Prostate gland (tissue), 2 donors: ENCODE measurements at regions not wholly inside any gene's neighbourhood (a gene's known extent, or its start where the extent isn't known, plus 50 kb on each side); places are given as distances from the start of the nearest gene placed in this dataset.
"Not testable (repeated sequence)": the region's sequence is repeated elsewhere in the genome, so short reads cannot be mapped to it uniquely, and the experiment has no call there.

ENCODE experiments used
- DNase-seq: peaks from one replicate; pipeline ENCODE4 v3.0.0-alpha.2; 2019; ENCODE audit warnings: low spot score
- H3K27ac ChIP-seq, 2 donors: fragments of 200-600 bp; sonication (generic); 2 replicates each; pipeline ENCODE4 v1.5.1; 2017 to 2019
- H3K27me3 ChIP-seq: fragments of 200-600 bp; sonication (generic); replicated peaks from 2 replicates; pipeline ENCODE4 v1.5.1; 2019; ENCODE audit not compliant: insufficient read depth
- H3K36me3 ChIP-seq, 2 donors: fragments of 200-600 bp; sonication (generic); 1 replicate in 1 of 2; 2 replicates in 1 of 2; pipeline versions ENCODE4 v1.5.1 to v1.8.1; 2017 to 2019
- H3K4me1 ChIP-seq: fragments of 200-600 bp; sonication (generic); replicated peaks from 2 replicates; pipeline ENCODE4 v1.5.1; 2019
- H3K4me3 ChIP-seq, 2 donors: fragments of 200-600 bp; sonication (generic); 2 replicates each; pipeline ENCODE4 v1.5.1; 2017 to 2019
- H3K9me3 ChIP-seq: fragments of 200-600 bp; sonication (generic); 2 replicates; pipeline ENCODE4 v1.5.1; 2017
- CTCF ChIP-seq, 4 experiments: fragments of 200-600 bp in 2 of 4; fragments of 450-650 bp in 2 of 4; sonication (generic) in 2 of 4; IDR thresholded peaks; 1 replicate in 3 of 4; 2 replicates in 1 of 4; pipeline ENCODE4 v1.5.1; 2016 to 2019; ENCODE audit warnings: antibody characterized with exemption in 4 of 4, mild to moderate bottlenecking in 2 of 4, moderate library complexity in 2 of 4
- POLR2A ChIP-seq: fragments of 450-650 bp; IDR thresholded peaks from one replicate; pipeline ENCODE4 v1.6.1; 2016; ENCODE audit warnings: antibody characterized with exemption, mild to moderate bottlenecking
- POLR2AphosphoS5 ChIP-seq: sonication (generic); formaldehyde crosslinking; IDR thresholded peaks from one replicate; pipeline ENCODE4 v1.6.1; 2017; ENCODE audit warnings: antibody characterized with exemption
- WGBS: methylation state at CpG from one replicate; pipeline ENCODE4 v1.1.5; 2018; 5-methylcytosine and 5-hydroxymethylcytosine counted together
- intact Hi-C: fragments of 100-400 bp; cut with DNase I; formaldehyde crosslinking; loops from one replicate; pipeline ENCODE4 v1.14.2; 2022

GRCh38 chr2:60347781-60348180 lies 205.7 kb downstream of the BCL11A start:
- H3K27me3 ChIP-seq = no peaks in the 10 kb centered on the region
- no peak overlapping the region for H3K27ac ChIP-seq
- no peak for TF ChIP-seq POLR2AphosphoS5
- TF ChIP-seq POLR2A = no peak
- TF ChIP-seq CTCF (IDR thresholded peaks at IDR 0.05) = no peak
- H3K36me3 ChIP-seq = no peaks in the 10 kb centered on the region
- intact Hi-C loops = no loop called here
- no peak overlapping the region for H3K4me3 ChIP-seq
- no peaks in the 10 kb centered on the region for H3K9me3 ChIP-seq
- H3K4me1 ChIP-seq = no peaks in the 10 kb centered on the region
- WGBS = 83% methylated on average over 5 of the region's 5 CpGs
- DNase-seq = no peak

GRCh38 chr2:60342491-60342890 lies 211.0 kb downstream of the BCL11A start:
- H3K27ac ChIP-seq, DNase-seq, H3K4me1 ChIP-seq, H3K27me3 ChIP-seq, H3K9me3 ChIP-seq, H3K36me3 ChIP-seq, intact Hi-C loops, H3K4me3 ChIP-seq: not testable (repeated sequence)
- WGBS = 96% methylated on average over 4 of the region's 4 CpGs

GRCh38 chr2:60341151-60341550 lies 212.3 kb downstream of the BCL11A start:
- Histone ChIP-seq H3K27ac (no peak overlapping the region), H3K27me3 (no peaks in the 10 kb centered on the region), H3K4me3 (no peak overlapping the region), H3K9me3 (no peaks in the 10 kb centered on the region), H3K36me3 (no peaks in the 10 kb centered on the region), H3K4me1 (no peaks in the 10 kb centered on the region)
- TF ChIP-seq POLR2A (no peak), CTCF (IDR thresholded peaks at IDR 0.05) (no peak), POLR2AphosphoS5 (no peak)
- WGBS = 90% methylated on average over 7 of the region's 7 CpGs
- intact Hi-C loops = no loop called here
- DNase-seq = no peak

- TF ChIP-seq CTCF (IDR thresholded peaks at IDR 0.05) (no peak), POLR2AphosphoS5 (no peak), POLR2A (no peak)
- Histone ChIP-seq H3K4me3 (no peak overlapping the region), H3K27me3 (no peaks in the 10 kb centered on the region), H3K4me1 (no peaks in the 10 kb centered on the region), H3K36me3 (no peaks in the 10 kb centered on the region), H3K27ac (no peak overlapping the region), H3K9me3 (no peaks in the 10 kb centered on the region)
- 95% methylated on average over 2 of the region's 2 CpGs for WGBS
- no peak for DNase-seq
- intact Hi-C loops = no loop called here
Observed at GRCh38 chr2:60339286-60339685, 214.2 kb downstream of the BCL11A start.

GRCh38 chr2:60337142-60337497 lies 216.3 kb downstream of the BCL11A start:
- no peak overlapping the region for H3K27ac ChIP-seq
- H3K9me3 ChIP-seq = no peaks in the 10 kb centered on the region
- intact Hi-C loops = no loop called here
- H3K4me1 ChIP-seq = no peaks in the 10 kb centered on the region
- DNase-seq = no peak
- WGBS = 65% methylated on average over 4 of the region's 4 CpGs
- no peak for TF ChIP-seq POLR2AphosphoS5
- no peak for TF ChIP-seq CTCF (IDR thresholded peaks at IDR 0.05)
- no peak for TF ChIP-seq POLR2A
- no peaks in the 10 kb centered on the region for H3K36me3 ChIP-seq
- H3K4me3 ChIP-seq = no peak overlapping the region
- H3K27me3 ChIP-seq = no peaks in the 10 kb centered on the region
